ENCODE measurements at regions not wholly inside any gene's neighbourhood (a gene's known extent, or its start where the extent isn't known, plus 50 kb on each side); places are given as distances from the start of the nearest gene placed in this dataset.
A peak's percentile ranks its signal among the peaks of the same experiment; 100 is the strongest.

- TF ChIP-seq POLR2A (IDR thresholded peaks at IDR 0.05) (no peak), CTCF (IDR thresholded peaks at IDR 0.05 in 8 of 11, conservative IDR thresholded peaks at IDR 0.05 in 3 of 11) (no peak)
- no peaks in the 10 kb centered on the region for H3K4me1 ChIP-seq
- no peaks in the 10 kb centered on the region for H3K36me3 ChIP-seq
- WGBS, 5 donors = 21 to 34% (median 25%) methylated on average over 2 of the region's 2 CpGs
- DNase-seq = no peak
- peaks cover 0 to 14% (median 5%) of the 10 kb centered on the region in 8 donors for H3K9me3 ChIP-seq
- intact Hi-C loops (cut with DNase I; ENCODE audit: low total_unique reads) = no loop called here
- H3K27me3 ChIP-seq (replicated peaks in 1 of 7) = no peaks in the 10 kb centered on the region
- H3K4me3 ChIP-seq = no peak overlapping the region
- H3K27ac ChIP-seq = no peak overlapping the region
These were observed 84.6 kb upstream of the SPTLC3 start for GRCh38 chr20:12924126-12924525.

GRCh38 chr20:12925210-12925755, 83.5 kb upstream of the SPTLC3 start:
- H3K36me3 ChIP-seq = no peaks in the 10 kb centered on the region
- no peaks in the 10 kb centered on the region for H3K4me1 ChIP-seq
- TF ChIP-seq POLR2A (IDR thresholded peaks at IDR 0.05) (no peak), CTCF (IDR thresholded peaks at IDR 0.05 in 8 of 11, conservative IDR thresholded peaks at IDR 0.05 in 3 of 11) (peak; percentile 28 to 71 (median 58)), POLR2AphosphoS5 (IDR thresholded peaks at IDR 0.05) (no peak)
- DNase-seq = no peak
- no peaks in the 10 kb centered on the region for H3K27me3 ChIP-seq (replicated peaks in 1 of 7)
- H3K4me3 ChIP-seq = no peak overlapping the region
- 22 to 34% (median 29%) methylated on average over 7 of the region's 7 CpGs for WGBS, 5 donors
- H3K27ac ChIP-seq = no peak overlapping the region
- peaks cover 0 to 14% (median 5%) of the 10 kb centered on the region in 8 donors for H3K9me3 ChIP-seq
- intact Hi-C loops (cut with DNase I; ENCODE audit: low total_unique reads) = no loop called here

GRCh38 chr20:12925863-12926793, 82.6 kb upstream of the SPTLC3 start:
- Histone ChIP-seq H3K9me3 (peaks cover 0 to 14% (median 5%) of the 10 kb centered on the region in 8 donors), H3K4me1 (no peaks in the 10 kb centered on the region), H3K4me3 (no peak overlapping the region), H3K27ac (no peak overlapping the region), H3K36me3 (no peaks in the 10 kb centered on the region), H3K27me3 (replicated peaks in 1 of 7) (no peaks in the 10 kb centered on the region)
- 45 to 71% (median 69%) methylated on average over 9 of the region's 9 CpGs for WGBS, 5 donors
- no peak for DNase-seq
- intact Hi-C loops (cut with DNase I; ENCODE audit: low total_unique reads) = no loop called here
- TF ChIP-seq POLR2AphosphoS5 (IDR thresholded peaks at IDR 0.05) (no peak), POLR2A (IDR thresholded peaks at IDR 0.05) (no peak), CTCF (IDR thresholded peaks at IDR 0.05 in 8 of 11, conservative IDR thresholded peaks at IDR 0.05 in 3 of 11) (no peak)

- H3K4me1 ChIP-seq = no peaks in the 10 kb centered on the region
- WGBS, 5 donors = 76 to 89% (median 83%) methylated on average over 3 to 5 of the region's 5 CpGs
- H3K4me3 ChIP-seq = no peak overlapping the region
- no peaks in the 10 kb centered on the region for H3K36me3 ChIP-seq
- TF ChIP-seq POLR2AphosphoS5 (IDR thresholded peaks at IDR 0.05) (no peak), POLR2A (IDR thresholded peaks at IDR 0.05) (no peak), CTCF (IDR thresholded peaks at IDR 0.05 in 8 of 11, conservative IDR thresholded peaks at IDR 0.05 in 3 of 11) (no peak)
- no peak overlapping the region for H3K27ac ChIP-seq
- no peaks in the 10 kb centered on the region for H3K27me3 ChIP-seq (replicated peaks in 1 of 7)
- no peak for DNase-seq
- H3K9me3 ChIP-seq = peaks cover 0 to 3% (median 2%) of the 10 kb centered on the region in 8 donors
- intact Hi-C loops (cut with DNase I; ENCODE audit: low total_unique reads) = no loop called here
These were observed 81.3 kb upstream of the SPTLC3 start for GRCh38 chr20:12927489-12927888.
